ENCODE measurements at regions not wholly inside any gene's neighbourhood (a gene's known extent, or its start where the extent isn't known, plus 50 kb on each side); places are given as distances from the start of the nearest gene placed in this dataset.

DNA sequence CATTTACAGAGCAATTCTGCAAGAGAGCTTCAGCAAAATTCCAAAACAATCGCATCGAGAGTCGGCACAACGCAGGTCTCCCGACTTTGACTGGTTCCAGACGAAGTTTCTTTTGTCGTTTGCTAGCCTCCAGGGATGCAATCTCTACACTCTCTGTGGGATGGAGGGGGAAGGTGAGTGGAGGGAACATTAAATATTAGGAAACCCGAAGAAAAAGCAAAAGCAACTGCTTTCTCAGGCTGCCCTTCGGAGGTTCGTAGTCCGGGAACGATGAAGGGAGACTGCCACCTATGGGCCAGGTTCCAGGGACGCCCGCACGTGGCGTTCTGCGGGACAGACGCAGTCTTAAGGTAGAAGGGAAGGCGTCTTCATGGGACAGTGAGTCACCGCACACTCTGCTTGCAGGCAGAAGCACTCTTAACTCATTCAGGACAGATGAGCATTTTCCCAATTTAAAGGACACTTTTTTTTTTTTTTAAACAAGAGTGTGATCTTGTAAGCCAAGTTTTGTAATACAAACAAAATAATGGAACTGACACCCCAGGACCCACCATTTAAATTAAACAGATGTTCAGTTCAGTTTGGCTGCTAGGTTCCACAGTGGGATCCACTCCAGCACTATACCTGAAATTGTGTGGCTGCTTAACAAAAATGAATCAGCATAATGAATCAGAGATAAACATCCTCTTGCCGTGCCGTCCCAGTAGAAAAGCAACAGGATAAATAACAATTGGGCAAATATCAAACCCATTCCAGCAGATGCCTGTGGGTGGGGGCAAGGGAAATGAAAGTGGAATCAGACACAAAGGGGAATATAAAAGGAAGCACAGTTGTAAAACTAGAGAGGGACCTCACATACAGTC is 65.8 kb upstream of the ARMC2 start (continued):
- TF ChIP-seq, protein P1, sequence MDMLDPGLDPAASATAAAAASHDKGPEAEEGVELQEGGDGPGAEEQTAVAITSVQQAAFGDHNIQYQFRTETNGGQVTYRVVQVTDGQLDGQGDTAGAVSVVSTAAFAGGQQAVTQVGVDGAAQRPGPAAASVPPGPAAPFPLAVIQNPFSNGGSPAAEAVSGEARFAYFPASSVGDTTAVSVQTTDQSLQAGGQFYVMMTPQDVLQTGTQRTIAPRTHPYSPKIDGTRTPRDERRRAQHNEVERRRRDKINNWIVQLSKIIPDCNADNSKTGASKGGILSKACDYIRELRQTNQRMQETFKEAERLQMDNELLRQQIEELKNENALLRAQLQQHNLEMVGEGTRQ (IDR thresholded peaks at IDR 0.05; ENCODE audit: borderline replicate concordance, low read depth, low read length), result no peak
- TF ChIP-seq RXRA (IDR thresholded peaks at IDR 0.05; ENCODE audit: borderline replicate concordance, low read depth) (no peak), SIN3A (IDR thresholded peaks at IDR 0.05; ENCODE audit: borderline replicate concordance, low read depth, low read length) (peak; percentile 55; the same call in 1 of the 2 replicates), RCOR1 (IDR thresholded peaks at IDR 0.05; ENCODE audit: low read length) (0 out of 2 replicates have a peak, but pooled peaks have one; percentile 21), NRF1 (IDR thresholded peaks at IDR 0.05; ENCODE audit: low read depth, low read length) (0 out of 2 replicates have a peak, but pooled peaks have one; percentile 17), TEAD4 (IDR thresholded peaks at IDR 0.05; ENCODE audit: borderline replicate concordance, insufficient read depth) (no peak), NFIC (IDR thresholded peaks at IDR 0.05; ENCODE audit: borderline replicate concordance) (no peak), EP300 (IDR thresholded peaks at IDR 0.05; ENCODE audit: borderline replicate concordance in 1 of 2, low read depth in 1 of 2, low read length in 1 of 2) (no peak), CHD2 (IDR thresholded peaks at IDR 0.05; ENCODE audit: low read length, partially characterized antibody) (peak; percentile 42), GABPA (IDR thresholded peaks at IDR 0.05; ENCODE audit: low read depth) (no peak), EZH2phosphoT487 (IDR thresholded peaks at IDR 0.05; ENCODE audit: borderline replicate concordance, low read depth) (no peak)

DNA sequence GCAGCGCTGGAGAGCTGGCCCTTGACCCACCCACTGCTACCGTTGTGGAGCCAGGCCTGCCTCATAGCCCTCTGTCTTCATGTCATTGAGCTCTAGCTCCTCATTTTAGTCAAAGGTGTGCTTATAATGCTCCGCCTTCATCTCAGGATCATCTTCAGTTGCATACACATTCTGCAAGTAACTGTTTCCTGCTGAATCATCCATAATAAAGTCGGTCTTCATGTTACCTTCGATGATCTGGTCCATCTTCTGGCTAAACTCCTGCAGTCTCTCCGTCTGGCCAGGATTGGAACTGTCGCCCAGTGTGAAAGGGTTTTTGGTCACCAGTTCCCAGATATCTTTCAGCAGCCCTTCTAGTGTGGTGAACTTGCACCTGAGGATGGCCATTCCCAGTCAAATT is 62.6 kb upstream of the ARMC2 start:
- WGBS (ENCODE audit: low lambda C conversion rate), result 93% methylated on average over 7 of the region's 7 CpGs
- no peak overlapping the region for H3K4me2 ChIP-seq
- H3K9ac ChIP-seq, result no peak overlapping the region
- no peak overlapping the region for H3K27ac ChIP-seq (ENCODE audit: low read depth in 2 of 2, low read length in 1 of 2)
- POLR2A ChIA-PET, result no interaction called here
- peaks cover 0 to 11% of the 10 kb centered on the region in 2 experiments; a peak in 2 of 4 replicates for H3K4me1 ChIP-seq (ENCODE audit: control insufficient read depth in 1 of 2, insufficient read depth in 2 of 2, low read depth in 1 of 2, low read length in 1 of 2)
- no peak overlapping the region for H2AFZ ChIP-seq (ENCODE audit: low read depth)
- H3F3A ChIP-seq (replicated peaks; ENCODE audit: insufficient read depth), result no peaks in the 10 kb centered on the region
- H3K79me2 ChIP-seq (ENCODE audit: insufficient read depth), result no peaks in the 10 kb centered on the region
- H3K9me3 ChIP-seq, result 0 out of 2 replicates have a peak, but pooled peaks cover 3% of the 10 kb centered on the region
- no peak for DNase-seq
- TF ChIP-seq FOSL2 (IDR thresholded peaks at IDR 0.05; ENCODE audit: borderline replicate concordance, low read depth) (no peak), FOXJ3 (CRISPR knock-in tag; IDR thresholded peaks at IDR 0.05) (no peak), RAD21 (IDR thresholded peaks at IDR 0.05; ENCODE audit: low read length) (no peak)
- TF ChIP-seq, protein P1 (IDR thresholded peaks at IDR 0.05; ENCODE audit: borderline replicate concordance, low read depth, low read length), result no peak
- H3K9me2 ChIP-seq, result no peaks in the 10 kb centered on the region
- H3K4me3 ChIP-seq (ENCODE audit: low read depth in 2 of 2, low read length in 1 of 2), result no peak overlapping the region
- H3K27me3 ChIP-seq (ENCODE audit: insufficient read depth), result no peaks in the 10 kb centered on the region
- CTCF ChIA-PET, result interaction anchor here (0.8 to 1.1 kb wide), 2 partner anchors 108 to 226 kb away, joined by 3 to 4 read pairs; no protein-coding TSS in a partner anchor
- H3K36me3 ChIP-seq (replicated peaks in 1 of 2; ENCODE audit: control insufficient read depth in 1 of 2, insufficient read depth in 2 of 2, low read length in 1 of 2), result no peaks in the 10 kb centered on the region
- H4K20me1 ChIP-seq (ENCODE audit: insufficient read depth), result no peaks in the 10 kb centered on the region
